PC-9 (cell line): ENCODE measurements at regions not wholly inside any gene's neighbourhood (a gene's known extent, or its start where the extent isn't known, plus 50 kb on each side); places are given as distances from the start of the nearest gene placed in this dataset.

Experiments
- CTCF ChIP-seq: fragments of 200-600 bp; sonication (generic); conservative IDR thresholded peaks from 2 replicates; pipeline ENCODE4 v1.6.1; 2017; ENCODE audit warnings: mixed run types, antibody characterized with exemption, mild to moderate bottlenecking, moderate library complexity
- EZH2 ChIP-seq: fragments of 200-600 bp; sonication (generic); IDR thresholded peaks from 2 replicates; pipeline ENCODE4 v1.8.0; 2017; ENCODE audit warnings: antibody characterized with exemption, low read depth

DNA sequence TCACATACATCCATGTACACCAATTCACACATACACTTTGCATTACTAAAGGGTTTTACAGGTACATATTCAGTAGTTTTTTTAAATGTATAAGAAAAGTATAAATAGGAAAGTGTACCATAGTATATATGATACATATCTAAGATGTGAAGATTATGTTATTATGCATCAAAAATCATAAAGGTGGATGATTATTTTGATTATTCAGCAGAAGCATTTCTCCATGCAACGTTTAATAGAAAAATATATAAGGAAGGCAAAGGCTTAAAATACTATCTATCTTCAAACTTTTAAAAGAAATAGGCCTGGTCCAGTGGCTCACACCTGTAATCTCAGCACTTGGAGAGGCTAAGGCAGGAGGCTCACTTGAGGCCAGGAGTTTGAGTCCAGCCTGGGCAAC, 133.5 kb upstream of the KLF3 start:
- no peak for TF ChIP-seq CTCF
- TF ChIP-seq EZH2 = no peak
